Fibroblast of skin of left quadriceps (primary cell): ENCODE measurements at regions not wholly inside any gene's neighbourhood (a gene's known extent, or its start where the extent isn't known, plus 50 kb on each side); places are given as distances from the start of the nearest gene placed in this dataset.
"Not testable (repeated sequence)": the region's sequence is repeated elsewhere in the genome, so short reads cannot be mapped to it uniquely, and the experiment has no call there.

Experiments
- DNase-seq, 2 experiments: peaks; one replicate each; pipeline ENCODE4 v3.0.0-alpha.2; 2013; ENCODE audit warnings: low read depth in 2 of 2

- not testable (repeated sequence) for DNase-seq
Measured at GRCh38 chr3:14272959-14273560, 94.4 kb downstream of the LSM3 start.

- no peak for DNase-seq
Measured at GRCh38 chr3:14273901-14274611, 95.4 kb downstream of the LSM3 start.

GRCh38 chr3:14274612-14274936 lies 96.0 kb downstream of the LSM3 start:
- DNase-seq: no peak

- DNase-seq: no peak
Measured at GRCh38 chr3:14274999-14275961, 96.7 kb downstream of the LSM3 start.

- no peak for DNase-seq
Measured at GRCh38 chr3:14275962-14276909, 97.6 kb downstream of the LSM3 start.

- no peak for DNase-seq
Measured at GRCh38 chr3:14277557-14277956, 98.9 kb downstream of the LSM3 start.

GRCh38 chr3:14278265-14278798 lies 99.7 kb downstream of the LSM3 start:
- DNase-seq: no peak

GRCh38 chr3:14278799-14279625 lies 100.4 kb downstream of the LSM3 start:
- DNase-seq: no peak

- no peak for DNase-seq
Measured at GRCh38 chr3:14279626-14280061, 101.0 kb downstream of the LSM3 start.

GRCh38 chr3:14280326-14280725 lies 101.7 kb downstream of the LSM3 start:
- no peak for DNase-seq

- DNase-seq: no peak
Measured at GRCh38 chr3:14281053-14281452, 102.4 kb downstream of the LSM3 start.

GRCh38 chr3:14282001-14282705 lies 103.5 kb downstream of the LSM3 start:
- DNase-seq: no peak

- DNase-seq: no peak
Measured at GRCh38 chr3:14282706-14283075, 104.1 kb downstream of the LSM3 start.

- no peak for DNase-seq
Measured at GRCh38 chr3:14283092-14283812, 104.6 kb downstream of the LSM3 start.

GRCh38 chr3:14283813-14284438 lies 105.3 kb downstream of the LSM3 start:
- peak in 1 of 2 experiments; percentile 20 for DNase-seq

- no peak for DNase-seq
Measured at GRCh38 chr3:14284694-14285547, 106.3 kb downstream of the LSM3 start.

- no peak for DNase-seq
Measured at GRCh38 chr3:14285548-14285925, 106.9 kb downstream of the LSM3 start.
